SW 1271 (cell line): ENCODE measurements at regions not wholly inside any gene's neighbourhood (a gene's known extent, or its start where the extent isn't known, plus 50 kb on each side); places are given as distances from the start of the nearest gene placed in this dataset.
"Not testable (repeated sequence)": the region's sequence is repeated elsewhere in the genome, so short reads cannot be mapped to it uniquely, and the experiment has no call there.

Experiments
- DNase-seq, 2 experiments: peaks; one replicate each; lab custom pipeline; 2025; lab: John Stamatoyannopoulos, UW

- no peak for DNase-seq
Observed at GRCh38 chr5:164206196-164206595, 700.8 kb downstream of the MAT2B start.

GRCh38 chr5:164207646-164208045 is 702.2 kb downstream of the MAT2B start:
- no peak for DNase-seq

GRCh38 chr5:164210491-164210890 is 705.1 kb downstream of the MAT2B start:
- DNase-seq: no peak

- DNase-seq: no peak
Observed at GRCh38 chr5:164214698-164215097, 709.3 kb downstream of the MAT2B start.

GRCh38 chr5:164217464-164217863 is 712.0 kb downstream of the MAT2B start:
- DNase-seq: no peak

GRCh38 chr5:164220522-164220921 is 715.1 kb downstream of the MAT2B start:
- DNase-seq: no peak

- DNase-seq: no peak
Observed at GRCh38 chr5:164224236-164224635, 718.8 kb downstream of the MAT2B start.

- DNase-seq: no peak
Observed at GRCh38 chr5:164224772-164225171, 719.4 kb downstream of the MAT2B start.

- DNase-seq: no peak
Observed at GRCh38 chr5:164230341-164230740, 724.9 kb downstream of the MAT2B start.

- DNase-seq: no peak
Observed at GRCh38 chr5:164233791-164234190, 728.4 kb downstream of the MAT2B start.

GRCh38 chr5:164234321-164234720 is 728.9 kb downstream of the MAT2B start:
- DNase-seq: no peak

- no peak for DNase-seq
Observed at GRCh38 chr5:164235300-164235891, 730.0 kb downstream of the MAT2B start.

- DNase-seq: no peak
Observed at GRCh38 chr5:164237486-164237885, 732.1 kb downstream of the MAT2B start.

GRCh38 chr5:164251781-164252180 is 746.4 kb downstream of the MAT2B start:
- not testable (repeated sequence) for DNase-seq

GRCh38 chr5:164253764-164254163 is 748.3 kb downstream of the MAT2B start:
- no peak for DNase-seq

- no peak for DNase-seq
Observed at GRCh38 chr5:164255598-164256213, 750.3 kb downstream of the MAT2B start.

- no peak for DNase-seq
Observed at GRCh38 chr5:164256351-164256750, 750.9 kb downstream of the MAT2B start.

- DNase-seq: no peak
Observed at GRCh38 chr5:164256954-164257353, 751.5 kb downstream of the MAT2B start.

- DNase-seq: no peak
Observed at GRCh38 chr5:164265566-164265965, 760.1 kb downstream of the MAT2B start.

GRCh38 chr5:164266571-164266970 is 761.2 kb downstream of the MAT2B start:
- DNase-seq: no peak

GRCh38 chr5:164277720-164278119 is 772.3 kb downstream of the MAT2B start:
- no peak for DNase-seq

GRCh38 chr5:164289526-164289925 is 784.1 kb downstream of the MAT2B start:
- no peak for DNase-seq

- no peak for DNase-seq
Observed at GRCh38 chr5:164296603-164297080, 791.2 kb downstream of the MAT2B start.

GRCh38 chr5:164298165-164298564 is 792.7 kb downstream of the MAT2B start:
- no peak for DNase-seq
